GM06990 (cell line): ENCODE measurements at regions not wholly inside any gene's neighbourhood (a gene's known extent, or its start where the extent isn't known, plus 50 kb on each side); places are given as distances from the start of the nearest gene placed in this dataset.

Experiments used
- DNase-seq: peaks from one replicate; pipeline ENCODE4 v3.0.0-alpha.2; 2011; ENCODE audit not compliant: insufficient read length; ENCODE audit errors: extremely low read depth
- H3K27me3 ChIP-seq: replicated peaks from 2 replicates; pipeline ENCODE4 v1.6.0; 2011; ENCODE audit warnings: low read length; ENCODE audit not compliant: control insufficient read depth, insufficient read depth
- H3K36me3 ChIP-seq: 2 replicates; pipeline ENCODE4 v1.5.1; 2011; ENCODE audit warnings: low read length; ENCODE audit not compliant: control insufficient read depth, insufficient read depth
- H3K4me3 ChIP-seq: replicated peaks from 2 replicates; pipeline ENCODE4 v1.5.1; 2011; ENCODE audit warnings: low read depth, mild to moderate bottlenecking, control low read depth, low read length
- CTCF ChIP-seq: IDR thresholded peaks from 2 replicates; pipeline ENCODE4 v1.5.1; 2011; ENCODE audit warnings: low read length, control low read depth, mild to moderate bottlenecking, inconsistent platforms; ENCODE audit not compliant: insufficient read depth, poor library complexity, severe bottlenecking

- TF ChIP-seq CTCF = no peak
- no peak for DNase-seq
- H3K4me3 ChIP-seq = no peak overlapping the region
- H3K27me3 ChIP-seq = no peaks in the 10 kb centered on the region
- no peaks in the 10 kb centered on the region for H3K36me3 ChIP-seq
These were observed 255.6 kb downstream of the ASMT start for GRCh38 chrX:1870421-1870820.

- H3K36me3 ChIP-seq = no peaks in the 10 kb centered on the region
- H3K27me3 ChIP-seq = no peaks in the 10 kb centered on the region
- no peak for DNase-seq
- H3K4me3 ChIP-seq = no peak overlapping the region
- no peak for TF ChIP-seq CTCF
These were observed 257.0 kb downstream of the ASMT start for GRCh38 chrX:1871887-1872286.

- DNase-seq = no peak
- Histone ChIP-seq H3K36me3 (no peaks in the 10 kb centered on the region), H3K27me3 (no peaks in the 10 kb centered on the region), H3K4me3 (no peak overlapping the region)
- TF ChIP-seq CTCF = no peak
These were observed 258.8 kb downstream of the ASMT start for GRCh38 chrX:1873671-1874070.

GRCh38 chrX:1874416-1874815, 259.6 kb downstream of the ASMT start:
- no peak for TF ChIP-seq CTCF
- no peak overlapping the region for H3K4me3 ChIP-seq
- no peaks in the 10 kb centered on the region for H3K27me3 ChIP-seq
- no peak for DNase-seq
- H3K36me3 ChIP-seq = no peaks in the 10 kb centered on the region

GRCh38 chrX:1874899-1875298, 260.0 kb downstream of the ASMT start:
- H3K36me3 ChIP-seq = no peaks in the 10 kb centered on the region
- H3K27me3 ChIP-seq = no peaks in the 10 kb centered on the region
- TF ChIP-seq CTCF = no peak
- DNase-seq = no peak
- H3K4me3 ChIP-seq = no peak overlapping the region

GRCh38 chrX:1876041-1876440, 261.2 kb downstream of the ASMT start:
- Histone ChIP-seq H3K4me3 (no peak overlapping the region), H3K36me3 (no peaks in the 10 kb centered on the region), H3K27me3 (no peaks in the 10 kb centered on the region)
- no peak for DNase-seq
- TF ChIP-seq CTCF = no peak
